Stimulated activated CD4-positive, alpha-beta T cell treated with anti-CD3 and anti-CD28 coated beads, Interleukin-4, amount 100 ng/mL, for 48 hours (primary cell): ENCODE measurements at regions not wholly inside any gene's neighbourhood (a gene's known extent, or its start where the extent isn't known, plus 50 kb on each side); places are given as distances from the start of the nearest gene placed in this dataset.

Experiments used
- DNase-seq, 2 donors: peaks; one replicate each; pipeline ENCODE4 v3.0.0-alpha.2; 2020; ENCODE audit warnings: low read depth in 2 of 2

GRCh38 chr21:16742131-16742641 lies 770.7 kb upstream of the CXADR start:
- DNase-seq, result no peak

- no peak for DNase-seq
Observed at GRCh38 chr21:16742741-16743140, 770.1 kb upstream of the CXADR start.

- no peak for DNase-seq
Observed at GRCh38 chr21:16743317-16743716, 769.5 kb upstream of the CXADR start.

- no peak for DNase-seq
Observed at GRCh38 chr21:16750926-16751325, 761.9 kb upstream of the CXADR start.

GRCh38 chr21:16751695-16752474 lies 761.0 kb upstream of the CXADR start:
- DNase-seq, result no peak

- DNase-seq, result no peak
Observed at GRCh38 chr21:16752475-16752857, 760.4 kb upstream of the CXADR start.

- no peak for DNase-seq
Observed at GRCh38 chr21:16755061-16755460, 757.8 kb upstream of the CXADR start.

GRCh38 chr21:16767201-16767600 lies 745.6 kb upstream of the CXADR start:
- DNase-seq, result no peak

- DNase-seq, result no peak
Observed at GRCh38 chr21:16768096-16768495, 744.7 kb upstream of the CXADR start.

- DNase-seq, result no peak
Observed at GRCh38 chr21:16770266-16770665, 742.6 kb upstream of the CXADR start.

- no peak for DNase-seq
Observed at GRCh38 chr21:16773206-16773605, 739.6 kb upstream of the CXADR start.

- DNase-seq, result no peak
Observed at GRCh38 chr21:16775076-16775475, 737.8 kb upstream of the CXADR start.

GRCh38 chr21:16777041-16777720 lies 735.7 kb upstream of the CXADR start:
- no peak for DNase-seq

GRCh38 chr21:16788584-16788983 lies 724.3 kb upstream of the CXADR start:
- no peak for DNase-seq

GRCh38 chr21:16789636-16790035 lies 723.2 kb upstream of the CXADR start:
- DNase-seq, result no peak

- DNase-seq, result no peak
Observed at GRCh38 chr21:16792101-16792500, 720.7 kb upstream of the CXADR start.

- DNase-seq, result no peak
Observed at GRCh38 chr21:16794950-16795349, 717.9 kb upstream of the CXADR start.

- DNase-seq, result no peak
Observed at GRCh38 chr21:16796776-16797175, 716.1 kb upstream of the CXADR start.

- no peak for DNase-seq
Observed at GRCh38 chr21:16797540-16797939, 715.3 kb upstream of the CXADR start.

- DNase-seq, result no peak
Observed at GRCh38 chr21:16797966-16798365, 714.9 kb upstream of the CXADR start.

- DNase-seq, result no peak
Observed at GRCh38 chr21:16800536-16801275, 712.1 kb upstream of the CXADR start.

- DNase-seq, result no peak
Observed at GRCh38 chr21:16811011-16811410, 701.8 kb upstream of the CXADR start.

- DNase-seq, result no peak
Observed at GRCh38 chr21:16811970-16812369, 700.9 kb upstream of the CXADR start.
